Fibroblast of skin of right quadriceps (primary cell): ENCODE measurements at regions not wholly inside any gene's neighbourhood (a gene's known extent, or its start where the extent isn't known, plus 50 kb on each side); places are given as distances from the start of the nearest gene placed in this dataset.
"Not testable (repeated sequence)": the region's sequence is repeated elsewhere in the genome, so short reads cannot be mapped to it uniquely, and the experiment has no call there.

Experiments
- DNase-seq: peaks from one replicate; pipeline ENCODE4 v3.0.0-alpha.2; 2013

- DNase-seq: no peak
These were observed 205.8 kb upstream of the RAI14 start for GRCh38 chr5:34450338-34450737.

DNA sequence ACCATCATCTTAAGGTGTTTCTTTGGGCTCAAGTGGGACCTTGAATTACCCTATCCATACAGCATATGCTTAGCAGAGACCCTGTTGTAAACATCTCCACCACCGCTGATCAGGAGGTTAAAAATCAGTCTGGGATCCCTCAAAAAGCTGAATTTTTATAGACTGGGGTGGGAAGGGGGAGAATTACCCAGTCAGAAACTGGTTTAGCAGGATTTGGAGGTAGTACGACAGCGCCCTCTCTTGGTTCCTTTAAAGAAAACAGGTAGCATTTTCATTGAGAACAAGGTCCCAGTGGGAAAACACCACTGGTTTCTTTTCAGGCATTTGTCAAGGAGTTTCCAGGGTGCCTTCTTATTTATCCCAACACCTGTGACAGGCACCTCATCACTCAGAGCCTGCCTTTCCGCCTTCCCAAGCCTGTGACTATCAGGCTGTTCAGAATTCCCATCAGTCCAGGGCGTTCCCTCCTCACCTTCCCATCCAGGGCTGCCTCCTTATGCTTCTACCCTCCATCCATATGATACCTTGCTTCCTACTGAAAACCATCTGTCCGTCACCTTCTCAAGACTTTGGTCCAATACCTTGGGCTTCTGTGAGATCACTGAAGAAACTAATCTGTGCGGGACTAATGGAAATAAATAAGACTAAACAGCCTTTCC, 203.8 kb upstream of the RAI14 start:
- peak; percentile 13 for DNase-seq

DNA sequence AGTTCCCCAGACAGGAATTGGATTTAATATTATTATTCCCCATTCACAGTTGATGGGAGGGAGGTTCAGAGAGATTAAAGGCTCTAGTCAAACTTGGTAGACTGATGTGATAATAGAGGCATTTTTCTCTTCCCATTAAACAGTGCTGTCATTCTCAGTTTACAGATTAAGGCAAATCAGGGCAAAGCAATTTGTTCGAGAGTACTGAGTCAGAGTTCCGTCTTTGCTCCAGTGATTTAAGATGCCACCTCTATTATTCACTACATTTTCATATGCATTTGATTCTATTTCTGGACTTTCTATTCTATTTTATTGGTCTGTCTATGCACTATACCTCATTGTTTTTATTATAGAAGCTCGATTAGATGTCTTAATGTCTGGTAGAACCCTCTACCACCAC, 201.0 kb upstream of the RAI14 start:
- DNase-seq: no peak

DNA sequence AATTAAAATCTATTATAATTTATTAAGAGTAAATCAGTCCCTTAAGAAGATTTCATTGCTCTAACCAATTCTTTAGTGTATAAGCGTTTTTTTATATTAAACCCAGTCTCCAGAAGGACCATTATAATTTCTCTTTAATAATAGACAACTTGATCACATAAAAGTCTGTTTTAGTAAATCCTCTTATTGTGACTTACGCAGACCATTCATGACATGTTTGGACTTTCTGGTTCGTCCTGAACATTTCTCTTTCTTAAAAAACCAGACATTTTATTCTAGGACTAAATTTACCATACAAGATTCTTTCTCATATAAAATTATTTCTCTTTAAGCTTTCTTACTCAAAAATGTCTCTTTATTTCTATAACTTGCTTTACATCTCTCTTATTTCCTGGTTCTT, 196.2 kb upstream of the RAI14 start:
- no peak for DNase-seq

- DNase-seq: no peak
These were observed 195.6 kb upstream of the RAI14 start for GRCh38 chr5:34460496-34460895.

- DNase-seq: no peak
These were observed 191.3 kb upstream of the RAI14 start for GRCh38 chr5:34464829-34465228.

GRCh38 chr5:34465301-34465700, 190.8 kb upstream of the RAI14 start:
- DNase-seq: peak; percentile 53

- not testable (repeated sequence) for DNase-seq
These were observed 189.4 kb upstream of the RAI14 start for GRCh38 chr5:34466519-34467388.

- no peak for DNase-seq
These were observed 188.7 kb upstream of the RAI14 start for GRCh38 chr5:34467436-34467835.

- not testable (repeated sequence) for DNase-seq
These were observed 188.1 kb upstream of the RAI14 start for GRCh38 chr5:34467984-34468383.

- DNase-seq: no peak
These were observed 186.2 kb upstream of the RAI14 start for GRCh38 chr5:34469971-34470370.

DNA sequence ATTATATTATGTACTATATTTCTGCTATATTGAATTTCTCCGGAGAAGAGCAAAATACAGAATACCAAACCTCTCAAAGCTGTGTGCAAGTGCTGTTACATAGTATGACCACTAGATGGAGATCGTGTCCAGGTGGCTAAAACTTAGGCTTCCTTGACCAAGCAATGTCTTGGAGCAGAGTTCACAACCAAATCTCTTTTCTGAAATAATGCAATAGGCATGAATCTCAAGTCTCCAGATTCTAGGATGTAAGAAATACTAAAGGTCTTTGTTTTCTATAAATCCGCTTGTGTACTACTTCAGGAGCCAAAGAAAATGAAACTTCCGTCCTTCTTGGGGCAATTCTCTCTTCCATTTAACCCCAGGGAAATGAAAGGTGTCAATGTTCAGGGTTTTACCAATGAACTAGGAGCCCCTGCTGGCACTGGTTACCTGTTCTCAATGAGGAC, 181.5 kb upstream of the RAI14 start:
- peak; percentile 57 for DNase-seq

DNA sequence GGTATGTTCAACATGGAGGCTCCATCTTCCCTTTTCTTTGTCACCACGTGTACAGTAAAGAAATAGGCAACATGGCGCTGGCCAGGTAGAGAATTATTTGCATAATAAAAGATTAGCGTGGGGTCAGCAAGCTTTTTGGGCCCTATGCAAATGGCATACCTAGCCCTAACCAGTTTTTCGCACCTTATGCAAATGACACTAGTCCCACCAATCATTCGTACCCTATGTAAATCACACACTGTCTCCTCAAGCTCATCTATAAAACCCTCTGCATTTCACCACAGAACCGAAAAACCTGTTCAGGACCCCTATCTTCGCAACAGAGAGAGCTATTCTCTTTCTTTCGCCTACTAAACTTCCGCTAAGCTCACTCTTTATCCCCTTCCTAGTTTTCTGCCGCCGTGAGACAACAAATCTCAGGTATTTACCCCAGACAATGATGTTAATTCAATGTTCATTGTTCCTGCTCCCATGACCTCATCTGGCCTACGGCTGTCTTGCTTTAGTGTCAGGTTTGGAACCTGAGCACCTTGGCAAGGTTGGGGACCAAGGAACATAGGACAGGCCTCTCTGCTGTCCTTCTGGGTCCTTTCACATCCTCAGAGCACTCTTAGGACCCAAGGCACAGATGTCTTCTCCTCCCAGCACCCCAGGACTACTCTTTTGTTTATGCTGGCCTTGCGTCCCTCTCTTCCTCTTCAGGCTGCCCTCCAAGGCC, 180.7 kb upstream of the RAI14 start:
- no peak for DNase-seq

GRCh38 chr5:34476941-34477565, 179.1 kb upstream of the RAI14 start:
- DNase-seq: no peak

GRCh38 chr5:34480810-34481528, 175.2 kb upstream of the RAI14 start:
- DNase-seq: no peak

GRCh38 chr5:34483442-34484033, 172.6 kb upstream of the RAI14 start:
- no peak for DNase-seq

DNA sequence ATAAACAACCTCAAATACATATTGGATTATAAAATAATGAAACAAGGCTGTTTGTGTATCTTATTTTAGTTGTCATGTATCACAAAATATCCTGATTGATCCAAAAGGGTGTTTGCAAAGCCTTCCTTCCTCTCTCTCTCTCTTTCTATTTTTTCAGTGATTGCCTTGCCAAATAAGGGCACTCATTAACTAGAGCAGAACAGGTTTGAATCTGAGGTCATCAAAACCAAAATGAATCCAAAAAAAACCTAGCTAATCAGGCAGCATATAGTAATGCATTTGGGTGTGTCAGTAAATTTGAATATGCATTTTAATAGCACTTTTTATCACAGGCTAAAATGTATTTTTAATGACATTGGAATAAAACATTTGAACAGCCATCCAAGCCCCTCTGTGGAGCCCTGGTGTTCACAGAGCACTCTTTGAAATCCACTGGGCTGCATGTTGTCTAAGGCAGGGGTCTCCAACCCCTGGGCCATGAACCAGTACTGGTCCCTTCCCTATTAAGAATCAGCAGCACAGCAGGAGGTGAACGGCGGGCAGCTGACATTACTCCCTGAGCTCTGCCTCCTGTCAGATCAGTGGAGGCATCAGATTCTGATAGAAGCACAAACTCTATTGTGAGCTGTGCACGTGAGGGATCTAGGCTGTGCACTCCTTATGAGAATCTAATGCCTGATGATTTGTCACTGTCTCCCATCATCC, 171.8 kb upstream of the RAI14 start:
- no peak for DNase-seq

- no peak for DNase-seq
These were observed 170.4 kb upstream of the RAI14 start for GRCh38 chr5:34485768-34486030.

DNA sequence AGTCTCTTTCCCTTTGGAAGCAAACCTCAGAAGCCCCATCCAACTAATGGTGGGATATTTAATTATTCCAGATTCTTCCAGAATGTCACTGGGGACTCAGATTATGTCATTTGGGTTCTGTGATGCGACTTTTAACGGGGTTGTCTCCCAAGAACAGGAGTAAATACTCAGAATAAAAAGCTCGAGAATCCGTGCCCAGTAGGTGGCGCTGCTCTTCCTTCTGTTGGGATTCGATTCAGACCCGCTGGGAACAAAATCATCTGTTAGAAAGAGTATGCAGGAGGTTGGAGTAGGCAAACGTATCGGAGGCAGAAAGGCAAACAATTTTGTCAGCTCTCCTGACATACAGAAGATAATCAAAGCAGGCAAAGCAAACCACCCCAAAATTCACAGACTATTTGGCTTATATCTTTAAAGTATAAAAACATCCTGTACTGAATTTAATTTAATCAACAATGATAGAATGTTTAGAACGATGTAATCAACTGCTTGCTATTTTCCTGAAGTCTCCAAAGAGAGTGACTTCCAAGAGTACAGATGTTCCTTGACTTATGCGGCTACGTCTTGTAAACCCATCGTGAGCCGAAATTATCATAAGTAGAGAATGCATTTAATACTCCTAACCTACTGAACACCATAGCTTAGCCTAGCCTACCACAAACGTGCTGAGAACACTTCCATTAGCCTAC, 169.8 kb upstream of the RAI14 start:
- DNase-seq: peak; percentile 83

GRCh38 chr5:34486849-34487158, 169.3 kb upstream of the RAI14 start:
- DNase-seq: no peak

GRCh38 chr5:34487159-34487879, 168.8 kb upstream of the RAI14 start:
- peak; percentile 85 for DNase-seq
